CD1c-positive myeloid dendritic cell (primary cell): ENCODE measurements at regions not wholly inside any gene's neighbourhood (a gene's known extent, or its start where the extent isn't known, plus 50 kb on each side); places are given as distances from the start of the nearest gene placed in this dataset.

Experiments used
- DNase-seq: peaks from one replicate; pipeline ENCODE4 v3.0.0-alpha.2; 2016; ENCODE audit errors: extremely low spot score

DNA sequence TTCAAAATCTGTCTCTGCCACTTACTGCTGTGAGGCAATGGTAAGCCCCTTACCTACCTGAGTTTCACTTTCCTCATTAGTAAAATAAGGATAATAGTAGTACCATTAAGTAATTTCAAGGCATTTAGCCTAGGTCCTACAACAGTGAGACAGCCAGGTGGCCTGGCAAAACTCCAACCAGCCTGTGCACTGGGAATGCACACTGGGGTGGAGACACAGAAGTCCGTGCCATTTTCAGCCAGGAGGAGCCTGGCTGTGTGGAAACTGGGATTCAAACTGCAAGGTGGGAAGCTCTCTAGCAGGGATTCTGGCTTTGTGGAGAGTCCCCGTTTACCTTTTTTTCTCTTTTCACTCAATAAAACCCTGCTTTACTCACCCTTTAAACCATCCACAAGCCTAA is 630.4 kb downstream of the PRELID2 start:
- DNase-seq = no peak

DNA sequence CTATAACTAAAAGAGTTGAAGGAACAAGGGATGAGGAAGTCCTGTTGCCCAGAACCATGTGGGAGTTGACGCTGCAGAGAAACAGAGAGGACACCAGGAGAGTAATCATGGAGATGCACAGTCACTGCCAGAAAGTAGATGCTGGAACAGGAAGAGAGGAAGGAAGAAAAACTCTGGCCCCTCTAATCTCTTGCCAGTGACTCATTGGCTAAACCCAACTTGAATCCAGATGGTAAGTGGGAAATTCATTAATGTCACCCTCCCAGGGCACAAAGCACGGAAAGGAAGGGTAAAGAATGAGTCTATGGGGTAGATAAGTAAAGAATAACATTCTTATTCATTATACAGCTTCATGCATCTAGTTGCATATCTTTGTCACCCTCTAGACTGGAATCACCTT is 631.9 kb downstream of the PRELID2 start:
- DNase-seq = no peak

DNA sequence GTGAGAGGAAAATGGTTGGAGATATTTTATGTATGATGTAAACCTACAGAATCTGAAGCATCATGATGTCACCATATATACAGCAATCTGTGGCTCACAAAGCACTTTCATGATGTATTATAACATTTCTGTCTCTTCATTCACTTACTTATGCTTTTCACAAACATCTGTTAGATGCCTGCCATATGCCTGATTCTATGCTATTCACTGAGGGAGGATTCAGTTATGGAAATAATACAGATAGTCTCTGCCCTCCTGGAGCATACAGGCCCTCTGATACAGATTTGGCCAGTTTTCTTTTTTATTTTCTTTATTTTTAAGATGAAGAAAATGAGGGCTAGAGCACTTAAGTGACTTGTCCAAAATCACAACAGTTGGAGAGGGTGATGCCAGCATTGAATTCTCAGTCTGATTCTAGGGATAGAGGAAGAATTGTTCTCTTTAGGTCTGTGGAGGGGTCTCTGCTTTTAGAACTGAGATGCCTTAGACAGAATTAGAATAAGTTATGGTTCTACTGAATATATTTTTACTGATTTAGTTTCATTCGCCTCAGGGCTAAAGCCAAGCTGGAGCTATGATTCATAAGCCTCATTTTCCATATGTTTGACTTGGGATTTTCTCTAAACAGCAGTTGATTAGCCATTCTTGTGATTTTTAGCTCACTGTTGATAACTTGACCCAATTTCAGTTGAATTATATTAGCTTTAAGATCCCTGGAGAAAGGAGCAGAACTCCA is 636.4 kb downstream of the PRELID2 start:
- DNase-seq = no peak

DNA sequence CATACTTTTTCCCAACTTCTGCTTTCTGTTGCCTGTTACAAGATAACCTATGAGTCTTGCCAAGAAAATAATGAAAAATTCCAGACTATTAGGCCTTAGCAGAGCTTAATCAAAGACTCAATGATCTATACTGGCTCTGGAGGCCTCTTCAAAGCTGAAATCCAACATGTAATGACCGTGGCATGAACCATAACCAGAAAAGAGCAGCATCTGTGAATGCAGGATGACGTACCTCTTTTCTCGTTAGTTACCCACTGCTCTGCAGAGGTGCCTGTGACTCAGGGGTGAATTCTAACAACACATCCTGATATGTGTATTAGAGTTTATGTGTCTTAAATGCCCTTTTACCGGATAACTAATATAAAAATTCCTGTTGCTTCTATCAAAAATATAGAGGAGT is 645.4 kb downstream of the PRELID2 start:
- no peak for DNase-seq

GRCh38 chr5:145180371-145180770 is 654.8 kb downstream of the PRELID2 start:
- DNase-seq = no peak

- DNase-seq = no peak
Measured at GRCh38 chr5:145178641-145179523, 656.3 kb downstream of the PRELID2 start.

DNA sequence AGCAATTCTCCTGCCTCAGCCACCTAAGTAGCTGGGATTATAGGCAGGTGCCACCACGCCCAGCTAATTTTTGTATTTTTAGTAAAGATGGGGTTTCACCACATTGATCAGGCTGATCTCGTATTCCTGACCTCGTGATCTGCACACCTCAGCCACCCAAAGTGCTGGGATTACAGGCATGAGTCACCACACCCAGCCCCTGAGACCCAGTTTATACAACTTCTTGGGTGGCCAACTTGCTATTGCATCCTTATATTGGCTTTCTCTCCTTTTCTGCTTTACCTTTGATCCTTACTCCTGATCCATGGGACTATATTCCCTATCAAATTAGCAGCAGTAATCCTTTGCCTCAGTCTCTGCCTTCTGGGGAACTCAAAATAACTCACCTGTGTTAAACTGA is 659.1 kb downstream of the PRELID2 start:
- DNase-seq = no peak

DNA sequence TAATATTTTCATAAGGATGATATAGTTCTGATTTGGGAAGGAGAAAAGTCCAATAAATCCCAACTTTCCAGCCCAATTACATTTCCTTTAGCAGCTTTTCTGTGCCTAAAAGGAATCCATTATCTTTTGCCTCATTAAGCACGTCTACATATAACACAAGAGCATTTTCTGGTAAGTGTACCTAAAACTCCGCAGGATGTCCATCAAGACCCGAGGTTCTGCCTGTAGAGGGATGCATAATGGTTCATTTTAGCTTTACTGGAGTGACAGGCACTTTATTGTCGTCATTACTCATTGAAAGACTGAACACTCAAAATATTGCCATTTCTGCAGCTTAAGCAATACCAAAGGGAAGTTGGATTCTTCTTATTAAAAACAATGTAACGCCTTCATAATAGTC is 669.0 kb downstream of the PRELID2 start:
- no peak for DNase-seq

GRCh38 chr5:145163876-145164275 is 671.3 kb downstream of the PRELID2 start:
- DNase-seq = no peak

GRCh38 chr5:145162626-145163025 is 672.5 kb downstream of the PRELID2 start:
- DNase-seq = no peak

- DNase-seq = no peak
Measured at GRCh38 chr5:145161391-145161790, 673.8 kb downstream of the PRELID2 start.

DNA sequence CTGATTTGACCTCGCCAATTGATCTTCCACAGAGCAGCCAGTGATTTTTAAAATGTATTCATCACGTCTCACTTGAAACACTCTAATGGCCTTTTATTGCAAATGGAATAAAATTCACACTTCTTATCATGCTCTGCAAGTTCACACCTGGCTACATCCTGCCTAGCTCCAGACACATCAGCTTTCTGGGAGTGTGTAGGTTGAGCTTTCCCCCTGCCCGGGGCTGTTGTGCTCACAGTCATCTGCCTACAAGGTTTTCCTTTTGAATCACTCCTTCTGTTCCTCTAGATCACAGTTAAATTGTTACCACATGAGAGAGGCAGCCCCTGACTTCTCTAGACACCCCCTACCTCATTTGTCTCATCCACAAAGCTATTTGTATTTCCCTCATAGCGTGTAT is 674.5 kb downstream of the PRELID2 start:
- DNase-seq = no peak

DNA sequence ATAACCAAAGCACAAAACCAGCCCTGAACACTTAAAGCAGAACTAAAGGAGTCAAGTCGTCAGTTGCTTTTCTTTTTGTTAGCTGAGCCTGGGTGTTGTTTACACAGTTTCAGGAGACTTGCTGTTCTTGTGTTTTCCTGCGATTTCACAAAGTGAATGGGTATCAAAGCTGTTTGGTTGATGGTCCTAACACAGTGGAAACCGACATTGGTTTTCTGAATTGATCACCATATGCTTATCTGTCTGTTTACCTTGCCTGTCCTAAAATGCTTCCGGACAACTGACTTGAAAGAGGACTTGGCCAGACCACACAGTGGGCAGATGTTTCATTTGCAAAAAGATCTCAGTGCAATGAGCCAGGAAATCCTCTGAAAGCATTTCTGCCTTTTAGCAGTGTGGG is 676.4 kb downstream of the PRELID2 start:
- no peak for DNase-seq

DNA sequence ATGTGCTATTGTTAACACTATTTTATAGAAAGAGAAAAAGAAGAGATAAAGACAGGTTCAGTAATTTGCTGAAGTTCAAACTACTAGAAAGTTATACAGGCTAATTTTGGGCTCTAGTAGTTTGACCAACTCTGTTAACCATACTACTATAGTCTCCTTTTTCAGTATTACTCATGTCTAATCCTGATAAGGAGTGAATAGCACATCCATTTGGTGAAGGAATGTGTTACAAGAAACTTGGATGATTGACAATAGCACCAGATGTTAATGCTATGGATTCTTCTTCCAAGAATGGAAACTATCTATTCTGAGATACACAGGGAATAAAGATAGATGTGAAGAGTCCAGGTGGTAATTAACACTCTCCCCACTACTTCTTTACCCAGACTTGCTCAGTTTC is 677.3 kb downstream of the PRELID2 start:
- no peak for DNase-seq

DNA sequence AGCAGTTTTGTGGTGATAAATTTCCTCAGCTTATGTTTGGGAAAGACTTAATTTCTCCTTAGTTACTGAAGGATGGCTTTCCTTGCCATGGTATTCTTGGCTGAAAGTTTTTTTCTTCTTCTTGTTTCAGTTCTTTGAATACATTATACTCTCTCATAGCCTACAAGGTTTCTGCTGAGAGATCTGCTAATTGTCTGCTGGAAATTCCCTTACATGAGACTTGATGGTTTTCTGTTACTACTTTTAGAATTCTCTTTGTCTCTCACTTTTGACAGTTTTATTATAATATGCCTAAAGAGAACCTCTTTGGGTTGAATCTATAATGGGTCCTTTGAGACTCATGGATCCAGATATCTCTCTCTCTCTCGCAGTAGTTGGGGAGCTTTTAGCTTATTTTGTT is 693.6 kb downstream of the PRELID2 start:
- DNase-seq = no peak

DNA sequence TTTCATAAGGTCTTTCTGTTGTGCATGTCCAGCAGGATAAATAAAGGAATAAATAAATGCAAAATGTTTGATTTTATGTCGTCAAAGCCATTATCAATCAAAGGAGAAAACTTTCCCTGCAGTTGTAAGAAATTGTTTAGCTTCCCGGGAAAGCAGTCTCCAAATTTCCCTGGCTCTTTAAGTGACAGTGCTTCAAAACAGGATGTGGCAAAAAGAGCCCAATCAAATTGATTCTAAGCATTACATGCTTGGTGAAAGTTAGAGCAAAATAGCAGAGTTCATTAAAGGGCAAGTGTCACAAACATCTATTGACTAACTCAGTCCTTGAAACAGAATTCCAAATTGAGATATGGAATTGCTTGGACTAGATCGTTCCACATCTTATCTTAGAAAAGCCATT is 704.1 kb downstream of the PRELID2 start:
- DNase-seq = no peak

DNA sequence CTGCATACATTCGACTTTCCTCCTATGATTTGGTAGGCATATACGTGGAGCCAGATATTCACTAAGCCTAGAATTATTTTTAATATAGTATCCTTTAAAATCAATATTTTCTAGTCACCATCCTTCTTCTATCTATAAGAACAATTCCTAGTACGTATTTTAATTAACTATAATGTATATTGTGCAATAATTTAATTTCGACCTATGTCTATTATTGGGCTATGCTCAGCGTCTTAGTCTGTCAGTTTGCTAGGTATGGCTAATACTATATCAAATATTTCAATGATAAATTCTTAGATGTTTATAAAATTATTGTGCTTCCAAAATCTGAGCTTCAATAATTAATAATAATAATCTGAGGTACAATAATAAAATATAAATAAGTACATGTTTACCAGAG is 705.3 kb downstream of the PRELID2 start:
- no peak for DNase-seq

GRCh38 chr5:145124806-145125205 is 710.3 kb downstream of the PRELID2 start:
- no peak for DNase-seq

DNA sequence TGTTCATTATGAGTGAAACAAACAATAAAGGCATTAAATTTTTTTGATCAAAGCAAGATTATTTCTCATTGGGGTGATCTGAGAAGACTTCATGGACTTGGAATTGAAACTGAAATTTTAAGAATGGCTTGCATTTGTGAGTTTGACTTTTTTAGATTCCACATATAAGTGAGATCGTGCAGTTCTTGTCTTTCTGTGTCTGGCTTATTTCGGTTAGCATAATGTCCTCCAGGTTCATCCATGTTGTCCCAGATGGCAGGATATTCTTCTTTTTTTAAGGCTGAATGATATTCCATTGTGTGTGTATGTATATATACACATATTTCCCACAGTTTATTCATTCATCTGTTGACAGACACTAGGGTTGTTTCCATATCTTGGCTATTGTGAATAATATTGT is 716.5 kb downstream of the PRELID2 start:
- DNase-seq = no peak

- no peak for DNase-seq
Measured at GRCh38 chr5:145118127-145118526, 717.0 kb downstream of the PRELID2 start.

GRCh38 chr5:145117285-145117684 is 717.9 kb downstream of the PRELID2 start:
- no peak for DNase-seq

- DNase-seq = no peak
Measured at GRCh38 chr5:145111420-145111819, 723.7 kb downstream of the PRELID2 start.

DNA sequence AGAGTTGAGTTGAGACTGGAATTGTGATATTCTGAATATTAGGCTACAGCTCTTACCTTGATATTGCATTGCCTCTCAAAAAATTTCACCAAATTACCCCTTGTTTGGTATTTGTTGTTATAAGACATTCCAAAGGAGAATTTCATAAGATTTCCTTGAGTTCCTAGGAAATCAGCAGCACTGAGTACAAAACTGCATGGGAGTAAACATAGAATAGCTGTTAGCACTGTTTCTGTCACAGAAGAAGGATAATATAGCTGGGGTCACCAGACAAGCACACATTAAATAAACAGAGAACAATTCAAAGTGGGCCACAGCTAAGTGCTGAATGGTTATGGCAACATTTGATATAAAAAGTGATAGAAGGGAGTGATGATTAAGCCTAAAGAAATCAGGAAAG is 724.3 kb downstream of the PRELID2 start:
- no peak for DNase-seq
